HL-60/S4 treated with phorbol 12-myristate 13-acetate at 8.2 ng/mL for 4 days and 3 days (cell line): ENCODE measurements at regions not wholly inside any gene's neighbourhood (a gene's known extent, or its start where the extent isn't known, plus 50 kb on each side); places are given as distances from the start of the nearest gene placed in this dataset.

Source experiments
- in situ Hi-C: fragments of 300-500 bp; cut with MboI; formaldehyde crosslinking; loops from 2 replicates; pipeline ENCODE4 v1.15.0; 2022; ENCODE audit warnings: low sequenced_read_pairs

GRCh38 chr10:70939441-70940003 is 51.2 kb upstream of the PCBD1 start:
- in situ Hi-C loops: loop anchor here (10.0 kb wide), 1 partner anchor 345 kb away; no protein-coding TSS in a partner anchor

- in situ Hi-C loops: no loop called here
Observed at GRCh38 chr10:70940834-70941568, 52.6 kb upstream of the PCBD1 start.

- in situ Hi-C loops: no loop called here
Observed at GRCh38 chr10:70942125-70942524, 53.8 kb upstream of the PCBD1 start.

GRCh38 chr10:70942725-70943124 is 54.4 kb upstream of the PCBD1 start:
- in situ Hi-C loops: no loop called here

GRCh38 chr10:70943249-70943648 is 54.9 kb upstream of the PCBD1 start:
- in situ Hi-C loops: no loop called here

GRCh38 chr10:70943841-70944466 is 55.6 kb upstream of the PCBD1 start:
- in situ Hi-C loops: no loop called here

GRCh38 chr10:70950037-70950436 is 61.7 kb upstream of the PCBD1 start:
- in situ Hi-C loops: no loop called here

GRCh38 chr10:70950801-70951200 is 62.4 kb upstream of the PCBD1 start:
- in situ Hi-C loops: no loop called here

GRCh38 chr10:70952401-70952800 is 64.0 kb upstream of the PCBD1 start:
- in situ Hi-C loops: no loop called here

- in situ Hi-C loops: no loop called here
Observed at GRCh38 chr10:70952921-70953320, 64.6 kb upstream of the PCBD1 start.

- in situ Hi-C loops: no loop called here
Observed at GRCh38 chr10:70954381-70955176, 66.2 kb upstream of the PCBD1 start.

GRCh38 chr10:70956029-70956759 is 67.8 kb upstream of the PCBD1 start:
- in situ Hi-C loops: no loop called here

- in situ Hi-C loops: no loop called here
Observed at GRCh38 chr10:70958396-70958795, 70.0 kb upstream of the PCBD1 start.

GRCh38 chr10:70960316-70960715 is 72.0 kb upstream of the PCBD1 start:
- in situ Hi-C loops: no loop called here

GRCh38 chr10:70960783-70961570 is 72.6 kb upstream of the PCBD1 start:
- in situ Hi-C loops: no loop called here

GRCh38 chr10:70962686-70963085 is 74.3 kb upstream of the PCBD1 start:
- in situ Hi-C loops: no loop called here

- in situ Hi-C loops: no loop called here
Observed at GRCh38 chr10:70963271-70963670, 74.9 kb upstream of the PCBD1 start.

GRCh38 chr10:70964245-70964644 is 75.9 kb upstream of the PCBD1 start:
- in situ Hi-C loops: no loop called here

- in situ Hi-C loops: no loop called here
Observed at GRCh38 chr10:70964881-70965280, 76.5 kb upstream of the PCBD1 start.

GRCh38 chr10:70965566-70965965 is 77.2 kb upstream of the PCBD1 start:
- in situ Hi-C loops: no loop called here
